Mesothelial cell of epicardium (in vitro differentiated cells): ENCODE measurements at regions not wholly inside any gene's neighbourhood (a gene's known extent, or its start where the extent isn't known, plus 50 kb on each side); places are given as distances from the start of the nearest gene placed in this dataset.
"Not testable (repeated sequence)": the region's sequence is repeated elsewhere in the genome, so short reads cannot be mapped to it uniquely, and the experiment has no call there.

Source experiments
- DNase-seq, 2 experiments: peaks; one replicate each; pipeline ENCODE4 v3.0.0; 2021; ENCODE audit warnings: low spot score in 2 of 2; ENCODE audit not compliant: unreplicated experiment in 2 of 2
- H3K27ac Mint-ChIP-seq: 2 replicates; pipeline ENCODE4 v1.8.0; 2021; ENCODE audit warnings: mixed read lengths
- H3K27me3 Mint-ChIP-seq: 2 replicates; pipeline ENCODE4 v1.8.0; 2021; ENCODE audit warnings: low read depth, mixed read lengths
- H3K36me3 Mint-ChIP-seq: 2 replicates; pipeline ENCODE4 v1.8.0; 2021; ENCODE audit warnings: mixed read lengths
- H3K4me1 Mint-ChIP-seq: 2 replicates; pipeline ENCODE4 v1.8.0; 2021; ENCODE audit warnings: mixed read lengths
- H3K4me3 Mint-ChIP-seq: 2 replicates; pipeline ENCODE4 v1.8.0; 2021; ENCODE audit warnings: mild to moderate bottlenecking, moderate library complexity, mixed read lengths
- H3K9me3 Mint-ChIP-seq: 2 replicates; pipeline ENCODE4 v1.8.0; 2021; ENCODE audit warnings: mixed read lengths
- CTCF ChIP-seq: fragments of 200-600 bp; sonication (generic); IDR thresholded peaks from one replicate; pipeline ENCODE4 v1.5.0; 2021; ENCODE audit warnings: antibody characterized with exemption; ENCODE audit not compliant: unreplicated experiment

GRCh38 chr6:82488403-82488802 lies 124.8 kb downstream of the TPBG start:
- H3K9me3 Mint-ChIP-seq = peaks cover 48% of the 10 kb centered on the region
- no peak for DNase-seq
- no peaks in the 10 kb centered on the region for H3K27me3 Mint-ChIP-seq
- no peak overlapping the region for H3K27ac Mint-ChIP-seq
- peaks cover 14% of the 10 kb centered on the region for H3K36me3 Mint-ChIP-seq
- TF ChIP-seq CTCF = no peak
- no peaks in the 10 kb centered on the region for H3K4me1 Mint-ChIP-seq
- H3K4me3 Mint-ChIP-seq = no peak overlapping the region

- Mint-ChIP-seq H3K36me3 (peaks cover 1% of the 10 kb centered on the region), H3K4me3 (no peak overlapping the region), H3K27me3 (no peaks in the 10 kb centered on the region), H3K9me3 (peaks cover 17% of the 10 kb centered on the region), H3K4me1 (peaks cover 11% of the 10 kb centered on the region), H3K27ac (no peak overlapping the region)
- no peak for DNase-seq
- no peak for TF ChIP-seq CTCF
These were observed 128.5 kb downstream of the TPBG start for GRCh38 chr6:82492134-82492533.

GRCh38 chr6:82493467-82493866 lies 129.8 kb downstream of the TPBG start:
- no peak for TF ChIP-seq CTCF
- Mint-ChIP-seq H3K4me3 (no peak overlapping the region), H3K9me3 (peaks cover 13% of the 10 kb centered on the region), H3K27ac (no peak overlapping the region), H3K27me3 (no peaks in the 10 kb centered on the region), H3K36me3 (no peaks in the 10 kb centered on the region), H3K4me1 (peaks cover 11% of the 10 kb centered on the region)
- DNase-seq = no peak

GRCh38 chr6:82494367-82494766 lies 130.8 kb downstream of the TPBG start:
- no peak overlapping the region for H3K4me3 Mint-ChIP-seq
- peak overlapping the region; percentile 41 for H3K27ac Mint-ChIP-seq
- no peak for DNase-seq
- H3K27me3 Mint-ChIP-seq = no peaks in the 10 kb centered on the region
- H3K36me3 Mint-ChIP-seq = no peaks in the 10 kb centered on the region
- peaks cover 14% of the 10 kb centered on the region for H3K9me3 Mint-ChIP-seq
- TF ChIP-seq CTCF = no peak
- peaks cover 11% of the 10 kb centered on the region for H3K4me1 Mint-ChIP-seq

GRCh38 chr6:82501901-82502300 lies 138.3 kb downstream of the TPBG start:
- peaks cover 17% of the 10 kb centered on the region for H3K9me3 Mint-ChIP-seq
- not testable (repeated sequence) for H3K27me3 Mint-ChIP-seq

GRCh38 chr6:82506526-82506925 lies 142.9 kb downstream of the TPBG start:
- Mint-ChIP-seq H3K36me3 (no peaks in the 10 kb centered on the region), H3K9me3 (peaks cover 12% of the 10 kb centered on the region), H3K27me3 (no peaks in the 10 kb centered on the region), H3K27ac (no peak overlapping the region), H3K4me1 (no peaks in the 10 kb centered on the region), H3K4me3 (no peak overlapping the region)
- DNase-seq = no peak
- no peak for TF ChIP-seq CTCF

More at GRCh38 chr6:82501901-82502300, 138.3 kb downstream of the TPBG start:
- H3K27ac Mint-ChIP-seq, H3K4me3 Mint-ChIP-seq, H3K36me3 Mint-ChIP-seq, DNase-seq, H3K4me1 Mint-ChIP-seq: not testable (repeated sequence)
